ENCODE measurements at regions not wholly inside any gene's neighbourhood (a gene's known extent, or its start where the extent isn't known, plus 50 kb on each side); places are given as distances from the start of the nearest gene placed in this dataset.
"Not testable (repeated sequence)": the region's sequence is repeated elsewhere in the genome, so short reads cannot be mapped to it uniquely, and the experiment has no call there.

DNA sequence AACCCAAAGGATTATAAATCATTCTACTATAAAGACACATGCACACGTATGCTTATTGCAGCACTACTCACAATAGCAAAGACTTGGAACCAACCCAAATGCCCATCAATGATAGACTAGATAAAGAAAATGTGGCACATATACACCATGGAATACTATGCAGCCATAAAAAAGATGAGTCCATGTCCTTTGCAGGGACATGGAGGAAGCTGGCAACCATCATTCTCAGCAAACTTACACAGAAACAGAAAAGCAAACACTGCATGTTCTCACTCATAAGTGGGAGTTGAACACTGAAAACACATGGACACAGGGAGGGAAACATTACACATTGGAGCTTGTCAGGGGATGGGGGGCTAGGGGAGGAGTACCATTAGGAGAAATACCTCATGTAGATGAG, 262.6 kb downstream of the PDCD6IP start:
- not testable (repeated sequence) for TF ChIP-seq ZMAT4, ZSCAN18 (CRISPR knock-in tag; IDR thresholded peaks at IDR 0.05)
- TF ChIP-seq, protein P1, sequence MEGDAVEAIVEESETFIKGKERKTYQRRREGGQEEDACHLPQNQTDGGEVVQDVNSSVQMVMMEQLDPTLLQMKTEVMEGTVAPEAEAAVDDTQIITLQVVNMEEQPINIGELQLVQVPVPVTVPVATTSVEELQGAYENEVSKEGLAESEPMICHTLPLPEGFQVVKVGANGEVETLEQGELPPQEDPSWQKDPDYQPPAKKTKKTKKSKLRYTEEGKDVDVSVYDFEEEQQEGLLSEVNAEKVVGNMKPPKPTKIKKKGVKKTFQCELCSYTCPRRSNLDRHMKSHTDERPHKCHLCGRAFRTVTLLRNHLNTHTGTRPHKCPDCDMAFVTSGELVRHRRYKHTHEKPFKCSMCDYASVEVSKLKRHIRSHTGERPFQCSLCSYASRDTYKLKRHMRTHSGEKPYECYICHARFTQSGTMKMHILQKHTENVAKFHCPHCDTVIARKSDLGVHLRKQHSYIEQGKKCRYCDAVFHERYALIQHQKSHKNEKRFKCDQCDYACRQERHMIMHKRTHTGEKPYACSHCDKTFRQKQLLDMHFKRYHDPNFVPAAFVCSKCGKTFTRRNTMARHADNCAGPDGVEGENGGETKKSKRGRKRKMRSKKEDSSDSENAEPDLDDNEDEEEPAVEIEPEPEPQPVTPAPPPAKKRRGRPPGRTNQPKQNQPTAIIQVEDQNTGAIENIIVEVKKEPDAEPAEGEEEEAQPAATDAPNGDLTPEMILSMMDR (IDR thresholded peaks at IDR 0.05): not testable (repeated sequence)

Measured in WTC11 (cell line).